ENCODE measurements at regions not wholly inside any gene's neighbourhood (a gene's known extent, or its start where the extent isn't known, plus 50 kb on each side); places are given as distances from the start of the nearest gene placed in this dataset.
"Not testable (repeated sequence)": the region's sequence is repeated elsewhere in the genome, so short reads cannot be mapped to it uniquely, and the experiment has no call there.

GRCh38 chr12:9304540-9304939, 96.3 kb upstream of the PZP start:
- DNase-seq = not testable (repeated sequence)

GRCh38 chr12:9295872-9296271, 87.7 kb upstream of the PZP start:
- not testable (repeated sequence) for DNase-seq

GRCh38 chr12:9294072-9294620, 86.0 kb upstream of the PZP start:
- not testable (repeated sequence) for DNase-seq

- not testable (repeated sequence) for DNase-seq
Measured at GRCh38 chr12:9293391-9293790, 85.2 kb upstream of the PZP start.

- DNase-seq = not testable (repeated sequence)
Measured at GRCh38 chr12:9289984-9290383, 81.8 kb upstream of the PZP start.

GRCh38 chr12:9284724-9285123, 76.5 kb upstream of the PZP start:
- DNase-seq = not testable (repeated sequence)

- not testable (repeated sequence) for DNase-seq
Measured at GRCh38 chr12:9284197-9284596, 76.0 kb upstream of the PZP start.

- peak; percentile 75 for DNase-seq
Measured at GRCh38 chr12:9283346-9284095, 75.3 kb upstream of the PZP start.

- no peak for DNase-seq
Measured at GRCh38 chr12:9276990-9277389, 68.8 kb upstream of the PZP start.

- DNase-seq = peak; percentile 4
Measured at GRCh38 chr12:9273276-9273675, 65.1 kb upstream of the PZP start.

- DNase-seq = no peak
Measured at GRCh38 chr12:9271875-9272274, 63.7 kb upstream of the PZP start.

- DNase-seq = no peak
Measured at GRCh38 chr12:9264546-9264945, 56.4 kb upstream of the PZP start.

GRCh38 chr12:9260931-9261330, 52.7 kb upstream of the PZP start:
- no peak for DNase-seq

GRCh38 chr12:9258676-9259075, 50.5 kb upstream of the PZP start:
- no peak for DNase-seq
